ENCODE measurements at regions not wholly inside any gene's neighbourhood (a gene's known extent, or its start where the extent isn't known, plus 50 kb on each side); places are given as distances from the start of the nearest gene placed in this dataset.

DNA sequence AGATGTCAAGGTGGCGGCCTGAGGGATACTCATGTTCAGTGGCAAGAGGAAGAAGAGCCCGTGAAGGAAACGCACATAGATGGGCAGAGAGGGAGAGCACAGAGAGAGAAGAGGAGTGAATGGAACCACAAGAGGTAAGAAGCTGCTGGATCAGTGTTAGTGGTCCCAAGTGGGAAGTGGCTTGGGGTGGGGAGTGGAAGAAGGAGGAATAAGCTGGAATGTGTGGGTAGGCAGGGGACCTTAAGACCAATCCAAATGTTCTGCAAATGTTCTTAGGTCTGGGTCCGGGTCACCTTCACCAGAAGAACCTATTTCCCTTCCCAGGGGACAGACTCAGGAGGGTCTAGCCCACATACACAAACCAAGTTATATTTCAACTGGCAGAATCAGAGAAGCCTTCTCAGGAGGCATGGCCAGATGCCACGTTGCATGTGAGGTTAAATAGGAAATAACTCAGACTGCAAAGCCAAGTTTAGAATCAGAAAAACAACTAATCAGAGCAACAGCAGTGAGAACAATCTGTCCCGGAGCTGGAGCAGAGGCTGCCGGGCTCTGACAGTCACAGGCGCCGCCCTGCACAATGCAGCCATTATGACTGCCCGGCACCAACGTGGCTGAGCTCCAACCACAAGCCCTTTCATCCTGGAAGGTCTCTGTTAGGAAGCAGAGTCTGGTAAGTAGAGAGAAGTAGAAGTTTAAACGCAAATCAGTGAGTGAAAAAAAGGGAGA is 78.6 kb upstream of the ARMC3 start (continued):
- no peak for TF ChIP-seq TFCP2L1 (CRISPR knock-in tag; IDR thresholded peaks at IDR 0.05)
- no peak for TF ChIP-seq ZNF302 (CRISPR knock-in tag; IDR thresholded peaks at IDR 0.05)
- TF ChIP-seq RFX5 (IDR thresholded peaks at IDR 0.05): no peak

DNA sequence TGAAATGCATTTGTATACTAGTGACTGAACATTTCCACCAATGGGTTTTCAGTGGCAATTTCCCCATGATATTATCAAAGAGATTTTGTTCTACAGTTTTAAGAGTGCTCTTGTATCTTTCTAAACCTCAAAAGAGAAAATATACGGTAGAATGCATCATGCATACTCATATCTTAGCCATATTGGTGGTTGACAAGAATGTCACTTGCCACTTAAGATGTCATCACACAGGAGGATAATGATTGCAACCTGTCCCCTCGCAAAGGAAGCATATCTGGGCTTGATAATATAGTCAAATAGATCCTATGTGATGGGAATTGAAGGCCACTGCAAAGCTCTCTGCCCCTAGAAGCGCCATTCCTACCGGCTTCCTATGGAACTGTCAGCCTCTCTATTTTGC is 79.3 kb upstream of the ARMC3 start:
- Histone ChIP-seq H3K4me1 (no peaks in the 10 kb centered on the region), H3K27ac (no peak overlapping the region), H3K9me3 (no peaks in the 10 kb centered on the region), H3K4me3 (no peak overlapping the region), H3K4me2 (no peak overlapping the region)
- ChIA-PET CTCF (no interaction called here), POLR2A (no interaction called here)
- FAIRE-seq (no peak), ATAC-seq (no peak), DNase-seq (ENCODE audit: low read depth in 1 of 2, low spot score in 1 of 2) (no peak)
- 25% methylated on average over 4 of the region's 4 CpGs for whole genome bisulfite sequencing (ENCODE audit: missing lambda C conversion rate)
- no peak for TF ChIP-seq ESRRA (IDR thresholded peaks at IDR 0.05; ENCODE audit: borderline replicate concordance, low read length)
- TF ChIP-seq ZSCAN20 (CRISPR knock-in tag; IDR thresholded peaks at IDR 0.05): no peak
- no peak for TF ChIP-seq FOSL2 (IDR thresholded peaks at IDR 0.05)
- TF ChIP-seq FOSL2 (CRISPR knock-in tag; IDR thresholded peaks at IDR 0.05): no peak
- no peak for TF ChIP-seq CHD4 (IDR thresholded peaks at IDR 0.05; ENCODE audit: borderline replicate concordance)
- TF ChIP-seq SMC3 (IDR thresholded peaks at IDR 0.05): no peak
- TF ChIP-seq HDAC2 (IDR thresholded peaks at IDR 0.05): no peak

DNA sequence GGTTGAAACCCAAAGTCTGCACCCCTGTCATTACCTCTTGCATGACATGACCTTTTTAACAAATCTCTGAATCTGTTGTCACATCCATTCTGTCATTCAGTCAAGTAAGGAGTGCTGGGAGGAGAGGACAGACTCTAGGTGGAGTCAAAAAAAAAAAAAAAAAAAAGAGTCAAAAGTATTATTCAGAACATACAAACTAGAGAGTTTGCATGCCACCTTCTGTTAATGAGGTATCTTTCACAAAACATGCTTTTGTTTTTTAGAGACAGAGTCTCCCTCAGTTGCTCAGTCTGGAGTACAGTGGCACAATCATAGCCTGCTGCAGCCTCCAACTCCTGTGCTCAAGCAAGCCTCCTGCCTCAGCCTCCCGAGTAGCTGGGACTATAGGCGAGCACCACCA is 81.6 kb upstream of the ARMC3 start:
- Histone ChIP-seq H3K9me3 (no peaks in the 10 kb centered on the region), H3K4me2 (no peak overlapping the region), H3K27ac (no peak overlapping the region), H3K4me3 (no peak overlapping the region), H3K4me1 (no peaks in the 10 kb centered on the region)
- DNase-seq (ENCODE audit: low read depth in 1 of 2, low spot score in 1 of 2) (no peak), ATAC-seq (no peak), FAIRE-seq (no peak)
- ChIA-PET CTCF (interaction anchor here (0.7 to 1.3 kb wide), 2 partner anchors 9 to 106 kb away, joined by 3 read pairs; no protein-coding TSS in a partner anchor), POLR2A (no interaction called here)
- TF ChIP-seq HEYL (CRISPR knock-in tag; IDR thresholded peaks at IDR 0.05) (no peak), POLR2A (IDR thresholded peaks at IDR 0.05; ENCODE audit: low read length) (no peak), CHD2 (IDR thresholded peaks at IDR 0.05; ENCODE audit: low read length, partially characterized antibody) (no peak), RFX5 (IDR thresholded peaks at IDR 0.05) (no peak), PHF8 (IDR thresholded peaks at IDR 0.05; ENCODE audit: borderline replicate concordance, low read depth) (no peak), FOXS1 (CRISPR knock-in tag; IDR thresholded peaks at IDR 0.05) (no peak), FOSL2 (IDR thresholded peaks at IDR 0.05) (no peak), FOSL2 (CRISPR knock-in tag; IDR thresholded peaks at IDR 0.05) (no peak)
- TF ChIP-seq, protein P1, sequence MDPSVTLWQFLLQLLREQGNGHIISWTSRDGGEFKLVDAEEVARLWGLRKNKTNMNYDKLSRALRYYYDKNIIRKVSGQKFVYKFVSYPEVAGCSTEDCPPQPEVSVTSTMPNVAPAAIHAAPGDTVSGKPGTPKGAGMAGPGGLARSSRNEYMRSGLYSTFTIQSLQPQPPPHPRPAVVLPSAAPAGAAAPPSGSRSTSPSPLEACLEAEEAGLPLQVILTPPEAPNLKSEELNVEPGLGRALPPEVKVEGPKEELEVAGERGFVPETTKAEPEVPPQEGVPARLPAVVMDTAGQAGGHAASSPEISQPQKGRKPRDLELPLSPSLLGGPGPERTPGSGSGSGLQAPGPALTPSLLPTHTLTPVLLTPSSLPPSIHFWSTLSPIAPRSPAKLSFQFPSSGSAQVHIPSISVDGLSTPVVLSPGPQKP (IDR thresholded peaks at IDR 0.05; ENCODE audit: low read depth, low read length): no peak
- TF ChIP-seq, protein P2, sequence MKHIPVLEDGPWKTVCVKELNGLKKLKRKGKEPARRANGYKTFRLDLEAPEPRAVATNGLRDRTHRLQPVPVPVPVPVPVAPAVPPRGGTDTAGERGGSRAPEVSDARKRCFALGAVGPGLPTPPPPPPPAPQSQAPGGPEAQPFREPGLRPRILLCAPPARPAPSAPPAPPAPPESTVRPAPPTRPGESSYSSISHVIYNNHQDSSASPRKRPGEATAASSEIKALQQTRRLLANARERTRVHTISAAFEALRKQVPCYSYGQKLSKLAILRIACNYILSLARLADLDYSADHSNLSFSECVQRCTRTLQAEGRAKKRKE (CRISPR knock-in tag; IDR thresholded peaks at IDR 0.05; ENCODE audit: low read depth): no peak
- 0% methylated on average over 2 of the region's 2 CpGs for WGBS (ENCODE audit: missing lambda C conversion rate)

GRCh38 chr10:22839639-22840038 is 88.2 kb upstream of the ARMC3 start:
- FAIRE-seq (no peak), DNase-seq (ENCODE audit: low read depth in 1 of 2, low spot score in 1 of 2) (no peak), ATAC-seq (no peak)
- WGBS (ENCODE audit: missing lambda C conversion rate): 71% methylated on average over 5 of the region's 5 CpGs
- Histone ChIP-seq H3K27ac (no peak overlapping the region), H3K4me2 (no peak overlapping the region), H3K4me3 (no peak overlapping the region), H3K9me3 (no peaks in the 10 kb centered on the region), H3K4me1 (no peaks in the 10 kb centered on the region)
- ChIA-PET CTCF (no interaction called here), POLR2A (no interaction called here)
- TF ChIP-seq JUNB (IDR thresholded peaks at IDR 0.05): no peak
- TF ChIP-seq, protein P3, sequence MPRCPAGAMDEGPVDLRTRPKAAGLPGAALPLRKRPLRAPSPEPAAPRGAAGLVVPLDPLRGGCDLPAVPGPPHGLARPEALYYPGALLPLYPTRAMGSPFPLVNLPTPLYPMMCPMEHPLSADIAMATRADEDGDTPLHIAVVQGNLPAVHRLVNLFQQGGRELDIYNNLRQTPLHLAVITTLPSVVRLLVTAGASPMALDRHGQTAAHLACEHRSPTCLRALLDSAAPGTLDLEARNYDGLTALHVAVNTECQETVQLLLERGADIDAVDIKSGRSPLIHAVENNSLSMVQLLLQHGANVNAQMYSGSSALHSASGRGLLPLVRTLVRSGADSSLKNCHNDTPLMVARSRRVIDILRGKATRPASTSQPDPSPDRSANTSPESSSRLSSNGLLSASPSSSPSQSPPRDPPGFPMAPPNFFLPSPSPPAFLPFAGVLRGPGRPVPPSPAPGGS (IDR thresholded peaks at IDR 0.05): no peak
- TF ChIP-seq, protein P2 (CRISPR knock-in tag; IDR thresholded peaks at IDR 0.05; ENCODE audit: low read depth): no peak
- no peak for TF ChIP-seq RCOR1 (IDR thresholded peaks at IDR 0.05; ENCODE audit: low read depth, low read length)
- no peak for TF ChIP-seq HOXB5 (CRISPR knock-in tag; IDR thresholded peaks at IDR 0.05)
- TF ChIP-seq POLR2AphosphoS2 (conservative IDR thresholded peaks at IDR 0.05; ENCODE audit: low read length): no peak
- TF ChIP-seq NFE2L2 (conservative IDR thresholded peaks at IDR 0.05; ENCODE audit: low read length): no peak
- TF ChIP-seq ZNF302 (CRISPR knock-in tag; IDR thresholded peaks at IDR 0.05): no peak
- TF ChIP-seq, protein P4, sequence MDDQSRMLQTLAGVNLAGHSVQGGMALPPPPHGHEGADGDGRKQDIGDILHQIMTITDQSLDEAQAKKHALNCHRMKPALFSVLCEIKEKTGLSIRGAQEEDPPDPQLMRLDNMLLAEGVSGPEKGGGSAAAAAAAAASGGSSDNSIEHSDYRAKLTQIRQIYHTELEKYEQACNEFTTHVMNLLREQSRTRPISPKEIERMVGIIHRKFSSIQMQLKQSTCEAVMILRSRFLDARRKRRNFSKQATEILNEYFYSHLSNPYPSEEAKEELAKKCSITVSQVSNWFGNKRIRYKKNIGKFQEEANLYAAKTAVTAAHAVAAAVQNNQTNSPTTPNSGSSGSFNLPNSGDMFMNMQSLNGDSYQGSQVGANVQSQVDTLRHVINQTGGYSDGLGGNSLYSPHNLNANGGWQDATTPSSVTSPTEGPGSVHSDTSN (IDR thresholded peaks at IDR 0.05): no peak
- TF ChIP-seq FOSL2 (IDR thresholded peaks at IDR 0.05): no peak
- no peak for TF ChIP-seq FOSL2 (CRISPR knock-in tag; IDR thresholded peaks at IDR 0.05)
- TF ChIP-seq PHF8 (IDR thresholded peaks at IDR 0.05; ENCODE audit: borderline replicate concordance, low read depth): no peak
- no peak for TF ChIP-seq ZFP36 (IDR thresholded peaks at IDR 0.05; ENCODE audit: borderline replicate concordance, partially characterized antibody)
- TF ChIP-seq NR3C1 (IDR thresholded peaks at IDR 0.05): no peak

All from A549 (cell line).